ENCODE measurements at regions not wholly inside any gene's neighbourhood (a gene's known extent, or its start where the extent isn't known, plus 50 kb on each side); places are given as distances from the start of the nearest gene placed in this dataset.
"Not testable (repeated sequence)": the region's sequence is repeated elsewhere in the genome, so short reads cannot be mapped to it uniquely, and the experiment has no call there.

- not testable (repeated sequence) for DNase-seq (ENCODE audit: low read depth)
Observed at GRCh38 chr9:41018948-41019347, 109.5 kb downstream of the FOXD4L6 start.

GRCh38 chr9:41016699-41017098 is 111.8 kb downstream of the FOXD4L6 start:
- DNase-seq (ENCODE audit: low read depth): not testable (repeated sequence)

GRCh38 chr9:40999952-41000700 is 128.4 kb downstream of the FOXD4L6 start:
- DNase-seq (ENCODE audit: low read depth): not testable (repeated sequence)

- DNase-seq (ENCODE audit: low read depth): not testable (repeated sequence)
Observed at GRCh38 chr9:40995490-40995889, 133.0 kb downstream of the FOXD4L6 start.

GRCh38 chr9:40993842-40994241 is 134.6 kb downstream of the FOXD4L6 start:
- not testable (repeated sequence) for DNase-seq (ENCODE audit: low read depth)

GRCh38 chr9:40993375-40993774 is 135.1 kb downstream of the FOXD4L6 start:
- not testable (repeated sequence) for DNase-seq (ENCODE audit: low read depth)

- DNase-seq (ENCODE audit: low read depth): not testable (repeated sequence)
Observed at GRCh38 chr9:40992472-40992821, 136.0 kb downstream of the FOXD4L6 start.

- peak; percentile 98 for DNase-seq (ENCODE audit: low read depth)
Observed at GRCh38 chr9:40991741-40992471, 136.6 kb downstream of the FOXD4L6 start.

GRCh38 chr9:40991100-40991740 is 137.3 kb downstream of the FOXD4L6 start:
- DNase-seq (ENCODE audit: low read depth): not testable (repeated sequence)

GRCh38 chr9:40986332-40986731 is 142.1 kb downstream of the FOXD4L6 start:
- DNase-seq (ENCODE audit: low read depth): not testable (repeated sequence)

GRCh38 chr9:40975351-40975750 is 153.1 kb downstream of the FOXD4L6 start:
- not testable (repeated sequence) for DNase-seq (ENCODE audit: low read depth)

GRCh38 chr9:40974912-40975311 is 153.6 kb downstream of the FOXD4L6 start:
- DNase-seq (ENCODE audit: low read depth): not testable (repeated sequence)

GRCh38 chr9:40971773-40972172 is 156.7 kb downstream of the FOXD4L6 start:
- not testable (repeated sequence) for DNase-seq (ENCODE audit: low read depth)

- not testable (repeated sequence) for DNase-seq (ENCODE audit: low read depth)
Observed at GRCh38 chr9:40970340-40970739, 158.1 kb downstream of the FOXD4L6 start.

- not testable (repeated sequence) for DNase-seq (ENCODE audit: low read depth)
Observed at GRCh38 chr9:40962461-40962860, 166.0 kb downstream of the FOXD4L6 start.

- DNase-seq (ENCODE audit: low read depth): not testable (repeated sequence)
Observed at GRCh38 chr9:40951876-40952494, 176.5 kb downstream of the FOXD4L6 start.

- DNase-seq (ENCODE audit: low read depth): not testable (repeated sequence)
Observed at GRCh38 chr9:40946228-40946627, 182.3 kb downstream of the FOXD4L6 start.

GRCh38 chr9:40942730-40943129 is 185.8 kb downstream of the FOXD4L6 start:
- not testable (repeated sequence) for DNase-seq (ENCODE audit: low read depth)

- DNase-seq (ENCODE audit: low read depth): not testable (repeated sequence)
Observed at GRCh38 chr9:40939888-40940209, 188.6 kb downstream of the FOXD4L6 start.

- not testable (repeated sequence) for DNase-seq (ENCODE audit: low read depth)
Observed at GRCh38 chr9:40939201-40939887, 189.1 kb downstream of the FOXD4L6 start.

- DNase-seq (ENCODE audit: low read depth): no peak
Observed at GRCh38 chr9:40935336-40935735, 193.1 kb downstream of the FOXD4L6 start.

- DNase-seq (ENCODE audit: low read depth): not testable (repeated sequence)
Observed at GRCh38 chr9:40934480-40934879, 194.0 kb downstream of the FOXD4L6 start.

Measured in HS-27A (cell line).